HCT116 (cell line): ENCODE measurements at regions not wholly inside any gene's neighbourhood (a gene's known extent, or its start where the extent isn't known, plus 50 kb on each side); places are given as distances from the start of the nearest gene placed in this dataset.

ENCODE experiments used
- ATAC-seq: fragments of 200-7000 bp; cut with Tn5 transposase; 2 replicates; pipeline ENCODE4 v1.9.1; 2020; ENCODE audit warnings: mild to moderate bottlenecking, moderate library complexity
- BruUV-seq: library from RNA; stranded (reverse); fragments of 400-500 nt; replicated peaks from 2 replicates; lab custom pipeline; 2021; lab: Mats Ljungman, UMichigan
- CTCF ChIA-PET: fragments of 300-600 bp; sonication (Branson Sonifier 250); formaldehyde crosslinking; loops from one replicate; lab custom pipeline; 2021; ENCODE audit warnings: antibody characterized with exemption; lab: Charles Lee
- POLR2A ChIA-PET: fragments of 300-600, 350-600 bp; sonication (Branson Sonifier 250); formaldehyde crosslinking; loops from one replicate; lab custom pipeline; 2021; ENCODE audit warnings: antibody characterized with exemption; lab: Charles Lee
- RAD21 ChIA-PET, 2 experiments: fragments of 300-600 bp; sonication (Branson Sonifier 250); formaldehyde crosslinking; loops; one replicate each; lab custom pipeline; 2023; ENCODE audit warnings: low total read pairs in 2 of 2; ENCODE audit not compliant: uncharacterized antibody in 2 of 2, unreplicated experiment in 2 of 2, low non-redundant PET in 1 of 2; lab: Charles Lee
- DNase-seq: peaks from one replicate; pipeline ENCODE4 v3.0.0-alpha.2; 2010; ENCODE audit warnings: low read depth, low spot score
- H2AFZ ChIP-seq: fragments of 200-600 bp; shearing (Covaris generic), sonication (generic); 2 replicates; pipeline ENCODE4 v1.6.1; 2017; ENCODE audit warnings: low read depth, mixed run types, mixed read lengths, antibody characterized with exemption, low read length; ENCODE audit not compliant: poor library complexity, severe bottlenecking
- H3K27ac ChIP-seq: 2 replicates; pipeline ENCODE4 v1.5.1; 2012; ENCODE audit warnings: low read depth, low read length
- H3K27me3 ChIP-seq: fragments of 200-600 bp; sonication (generic); 2 replicates; pipeline ENCODE4 v1.6.1; 2016; ENCODE audit warnings: mixed run types, low read length, mixed read lengths; ENCODE audit not compliant: insufficient read depth
- H3K36me3 ChIP-seq, 2 experiments: fragments of 200-500 bp in 1 of 2; fragments of 200-600 bp in 1 of 2; sonication (Bioruptor generic) in 1 of 2; sonication (generic) in 1 of 2; 2 replicates each; pipeline versions ENCODE4 v1.5.1 to v1.6.1; 2014 to 2016; ENCODE audit warnings: low read length in 2 of 2, inconsistent platforms in 1 of 2, mixed read lengths in 1 of 2, mixed run types in 1 of 2; ENCODE audit not compliant: insufficient read depth in 2 of 2, control insufficient read depth in 1 of 2
- H3K4me1 ChIP-seq, 2 experiments: fragments of 200-600 bp in 1 of 2; sonication (generic) in 1 of 2; 2 replicates each; pipeline versions ENCODE4 v1.5.1 to v1.6.1; 2012 to 2017; ENCODE audit warnings: low read length in 2 of 2, inconsistent platforms in 1 of 2, mild to moderate bottlenecking in 1 of 2, mixed read lengths in 1 of 2, mixed run types in 1 of 2, moderate library complexity in 1 of 2; ENCODE audit not compliant: insufficient read depth in 2 of 2, control insufficient read depth in 1 of 2
- H3K4me2 ChIP-seq: fragments of 200-600 bp; sonication (generic); 2 replicates; pipeline ENCODE4 v1.6.1; 2017; ENCODE audit warnings: mixed run types, low read length, mixed read lengths
- H3K4me3 ChIP-seq, 2 experiments: fragments of 200-600 bp in 1 of 2; sonication (generic) in 1 of 2; replicated peaks in 1 of 2; 2 replicates each; pipeline ENCODE4 v1.5.1; 2011 to 2016; ENCODE audit warnings: low read length in 2 of 2, control low read depth in 1 of 2, low read depth in 1 of 2, mild to moderate bottlenecking in 1 of 2, mixed read lengths in 1 of 2, mixed run types in 1 of 2
- H3K79me2 ChIP-seq: fragments of 200-600 bp; sonication (generic); 2 replicates; pipeline ENCODE4 v1.6.1; 2017; ENCODE audit warnings: mild to moderate bottlenecking, mixed run types, low read length, moderate library complexity, mixed read lengths; ENCODE audit not compliant: insufficient read depth
- H3K9ac ChIP-seq: fragments of 200-600 bp; sonication (generic); 2 replicates; pipeline ENCODE4 v1.6.1; 2016; ENCODE audit warnings: low read length, mixed read lengths
- H3K9me2 ChIP-seq: fragments of 200-600 bp; sonication (generic), shearing (Covaris generic); 2 replicates; pipeline ENCODE4 v1.6.1; 2017; ENCODE audit warnings: mixed run types, mild to moderate bottlenecking, moderate library complexity; ENCODE audit not compliant: insufficient read depth
- H3K9me3 ChIP-seq, 2 experiments: fragments of 200-500 bp in 1 of 2; fragments of 200-600 bp in 1 of 2; sonication (Bioruptor generic) in 1 of 2; sonication (generic) in 1 of 2; 2 replicates each; pipeline ENCODE4 v1.6.1; 2014 to 2017; ENCODE audit warnings: low read length in 2 of 2, mixed read lengths in 2 of 2, inconsistent platforms in 1 of 2, low read depth in 1 of 2, mild to moderate bottlenecking in 1 of 2, mixed run types in 1 of 2, moderate library complexity in 1 of 2; ENCODE audit not compliant: control insufficient read depth in 1 of 2, insufficient read depth in 1 of 2
- H4K20me1 ChIP-seq: fragments of 200-600 bp; sonication (generic), shearing (Covaris generic); 2 replicates; pipeline ENCODE4 v1.6.1; 2017; ENCODE audit warnings: mixed run types, mild to moderate bottlenecking, moderate library complexity; ENCODE audit not compliant: insufficient read depth
- ATF3 ChIP-seq: IDR thresholded peaks from 2 replicates; pipeline ENCODE4 v1.6.1; 2012
- CBX3 ChIP-seq: IDR thresholded peaks from 2 replicates; pipeline ENCODE4 v1.6.1; 2012; ENCODE audit warnings: low read depth
- CEBPB ChIP-seq: IDR thresholded peaks from 2 replicates; pipeline ENCODE4 v1.6.1; 2012; ENCODE audit warnings: low read depth
- CTCF ChIP-seq, 3 experiments: fragments of 200-600 bp in 1 of 3; sonication (generic) in 1 of 3; IDR thresholded peaks in 2 of 3; conservative IDR thresholded peaks in 1 of 3; 2 replicates each; pipeline ENCODE4 v1.5.1; 2012 to 2017; ENCODE audit warnings: low read depth in 2 of 3, low read length in 2 of 3, antibody characterized with exemption in 1 of 3, borderline replicate concordance in 1 of 3, control low read depth in 1 of 3, mild to moderate bottlenecking in 1 of 3, mixed read lengths in 1 of 3, mixed run types in 1 of 3, moderate library complexity in 1 of 3; ENCODE audit not compliant: insufficient read depth in 1 of 3
- EGR1 ChIP-seq: IDR thresholded peaks from 2 replicates; pipeline ENCODE4 v1.6.1; 2012; ENCODE audit warnings: low read depth
- EZH2phosphoT487 ChIP-seq: fragments of 200-600 bp; IDR thresholded peaks from 2 replicates; pipeline ENCODE4 v1.6.1; 2018; ENCODE audit warnings: antibody characterized with exemption, borderline replicate concordance
- JUND ChIP-seq: IDR thresholded peaks from 2 replicates; pipeline ENCODE4 v1.6.1; 2012
- MAX ChIP-seq: IDR thresholded peaks from 2 replicates; pipeline ENCODE4 v1.6.1; 2012
- POLR2A ChIP-seq: IDR thresholded peaks from 2 replicates; pipeline ENCODE4 v1.7.0; 2011; ENCODE audit warnings: borderline replicate concordance; ENCODE audit not compliant: insufficient read depth, insufficient read length; ENCODE audit errors: extremely low read depth
- POLR2AphosphoS5 ChIP-seq: IDR thresholded peaks from 2 replicates; pipeline ENCODE4 v1.6.1; 2011; ENCODE audit warnings: mild to moderate bottlenecking, low read depth, low read length, moderate library complexity
- REST ChIP-seq: IDR thresholded peaks from 2 replicates; pipeline ENCODE4 v1.6.1; 2012; ENCODE audit warnings: low read depth
- SP1 ChIP-seq: IDR thresholded peaks from 2 replicates; pipeline ENCODE4 v1.6.1; 2012; ENCODE audit warnings: low read depth
- SRF ChIP-seq: IDR thresholded peaks from 2 replicates; pipeline ENCODE4 v1.6.1; 2012; ENCODE audit warnings: low read depth
- TCF7L2 ChIP-seq: IDR thresholded peaks from 2 replicates; pipeline ENCODE4 v1.7.0; 2011; ENCODE audit warnings: borderline replicate concordance, inconsistent platforms; ENCODE audit not compliant: insufficient read depth, insufficient read length; ENCODE audit errors: extremely low read depth
- YY1 ChIP-seq: IDR thresholded peaks from 2 replicates; pipeline ENCODE4 v1.6.1; 2011; ENCODE audit warnings: low read length, low read depth, moderate library complexity, mild to moderate bottlenecking; ENCODE audit not compliant: insufficient replicate concordance; ENCODE audit errors: extremely low read depth
- intact Hi-C: fragments of 100-400 bp; cut with micrococcal nuclease; formaldehyde crosslinking; loops from 2 replicates; pipeline ENCODE4 v1.10.0; 2022

- ATAC-seq: peak; percentile 59
These were observed 163.1 kb downstream of the LY86 start for GRCh38 chr6:6751619-6752023.

GRCh38 chr6:6752129-6752528, 163.6 kb downstream of the LY86 start:
- Histone ChIP-seq H3K9me3 (no peaks in the 10 kb centered on the region), H3K9ac (peak overlapping the region; percentile 50), H3K27me3 (no peaks in the 10 kb centered on the region), H3K27ac (peak overlapping the region; percentile 12; the same call in 1 of the 2 replicates), H3K79me2 (no peaks in the 10 kb centered on the region), H3K9me2 (no peaks in the 10 kb centered on the region), H4K20me1 (no peaks in the 10 kb centered on the region), H3K4me3 (peak overlapping the region in 1 of 2 experiments; percentile 25; a peak in 2 of 4 replicates), H3K4me1 (peaks cover 35 to 57% of the 10 kb centered on the region in 2 experiments), H3K4me2 (peak overlapping the region; percentile 83), H2AFZ (peak overlapping the region; percentile 80), H3K36me3 (no peaks in the 10 kb centered on the region)
- intact Hi-C loops: no loop called here
- POLR2A ChIA-PET: no interaction called here
- BruUV-seq: no TSS peak
- RAD21 ChIA-PET: interaction anchor here in 1 of 2 experiments (0.6 kb wide), 1 partner anchor 30 kb away, joined by 3 read pairs; no protein-coding TSS in a partner anchor
- CTCF ChIA-PET: no interaction called here
- ATAC-seq (no peak), DNase-seq (no peak)
- no peak for TF ChIP-seq EZH2phosphoT487
- TF ChIP-seq REST: no peak
- no peak for TF ChIP-seq POLR2AphosphoS5
- TF ChIP-seq CTCF (IDR thresholded peaks at IDR 0.05 in 2 of 3, conservative IDR thresholded peaks at IDR 0.05 in 1 of 3; ENCODE audit: borderline replicate concordance in 1 of 3, insufficient read depth in 1 of 3, low read depth in 2 of 3, low read length in 2 of 3): no peak
- no peak for TF ChIP-seq CBX3

More at GRCh38 chr6:6751619-6752023, 163.1 kb downstream of the LY86 start:
- no peaks in the 10 kb centered on the region for H3K9me2 ChIP-seq
- H3K9ac ChIP-seq: peak overlapping the region; percentile 50
- TF ChIP-seq CEBPB (no peak; the same call in 1 of the 2 replicates), SRF (no peak), POLR2A (no peak), YY1 (peak; percentile 8), CBX3 (0 out of 2 replicates have a peak, but pooled peaks have one; percentile 44), EZH2phosphoT487 (no peak), ATF3 (no peak), TCF7L2 (no peak), EGR1 (peak; percentile 83), SP1 (peak; percentile 78), POLR2AphosphoS5 (no peak; the same call in 1 of the 2 replicates), JUND (no peak), MAX (0 out of 2 replicates have a peak, but pooled peaks have one; percentile 27)
- H3K9me3 ChIP-seq: no peaks in the 10 kb centered on the region
- H3K79me2 ChIP-seq: no peaks in the 10 kb centered on the region
- no peaks in the 10 kb centered on the region for H4K20me1 ChIP-seq
- H3K4me1 ChIP-seq: peaks cover 35 to 57% of the 10 kb centered on the region in 2 experiments
- H3K27ac ChIP-seq: peak overlapping the region; percentile 37; the same call in 1 of the 2 replicates
- RAD21 ChIA-PET: no interaction called here
- H2AFZ ChIP-seq: peak overlapping the region; percentile 80
- CTCF ChIA-PET: interaction anchor here (1.4 to 2.1 kb wide), 2 partner anchors 8 to 37 kb away, joined by 5 to 9 read pairs; no protein-coding TSS in a partner anchor
- DNase-seq: peak; percentile 39
- H3K27me3 ChIP-seq: no peaks in the 10 kb centered on the region
- peak overlapping the region; percentile 83 for H3K4me2 ChIP-seq
- BruUV-seq: no TSS peak
- peak overlapping the region in 1 of 2 experiments; percentile 25; a peak in 2 of 4 replicates for H3K4me3 ChIP-seq
- no peaks in the 10 kb centered on the region for H3K36me3 ChIP-seq
- intact Hi-C loops: loop anchor here (2.0 kb wide), 1 partner anchor 69 kb away; no protein-coding TSS in a partner anchor
- POLR2A ChIA-PET: no interaction called here
